ENCODE measurements at regions not wholly inside any gene's neighbourhood (a gene's known extent, or its start where the extent isn't known, plus 50 kb on each side); places are given as distances from the start of the nearest gene placed in this dataset.

GRCh38 chr5:15080219-15080618 is 208.6 kb upstream of the ANKH start:
- H3K27ac ChIP-seq (ENCODE audit: low read length) = no peak overlapping the region
- no peaks in the 10 kb centered on the region for H3K9me3 ChIP-seq (ENCODE audit: insufficient read depth, low read length)
- no peaks in the 10 kb centered on the region for H4K20me1 ChIP-seq (ENCODE audit: insufficient read depth, low read length)
- H3K4me1 ChIP-seq (ENCODE audit: low read length) = no peaks in the 10 kb centered on the region
- H3K9ac ChIP-seq (ENCODE audit: low read length) = no peak overlapping the region
- no peaks in the 10 kb centered on the region for H3K79me2 ChIP-seq (ENCODE audit: low read length)
- no peak overlapping the region for H3K4me3 ChIP-seq (ENCODE audit: low read length)
- no peaks in the 10 kb centered on the region for H3K36me3 ChIP-seq (replicated peaks; ENCODE audit: low read depth, low read length)
- no peak overlapping the region for H3K4me2 ChIP-seq (ENCODE audit: low read length)
- H3K27me3 ChIP-seq (ENCODE audit: low read depth, low read length) = no peaks in the 10 kb centered on the region
- H2AFZ ChIP-seq (ENCODE audit: low read depth, low read length) = no peak overlapping the region
- no peak for TF ChIP-seq CTCF (IDR thresholded peaks at IDR 0.05; ENCODE audit: low read depth, low read length)
- no peak for TF ChIP-seq EZH2phosphoT487 (IDR thresholded peaks at IDR 0.05; ENCODE audit: low read depth)

GRCh38 chr5:15079566-15079965 is 208.0 kb upstream of the ANKH start:
- Histone ChIP-seq H3K27ac (ENCODE audit: low read length) (no peak overlapping the region), H3K4me2 (ENCODE audit: low read length) (no peak overlapping the region), H3K4me1 (ENCODE audit: low read length) (no peaks in the 10 kb centered on the region), H4K20me1 (ENCODE audit: insufficient read depth, low read length) (no peaks in the 10 kb centered on the region), H2AFZ (ENCODE audit: low read depth, low read length) (no peak overlapping the region), H3K9ac (ENCODE audit: low read length) (no peak overlapping the region), H3K9me3 (ENCODE audit: insufficient read depth, low read length) (no peaks in the 10 kb centered on the region), H3K27me3 (ENCODE audit: low read depth, low read length) (no peaks in the 10 kb centered on the region), H3K36me3 (replicated peaks; ENCODE audit: low read depth, low read length) (no peaks in the 10 kb centered on the region), H3K4me3 (ENCODE audit: low read length) (no peak overlapping the region), H3K79me2 (ENCODE audit: low read length) (no peaks in the 10 kb centered on the region)
- TF ChIP-seq EZH2phosphoT487 (IDR thresholded peaks at IDR 0.05; ENCODE audit: low read depth) (no peak), CTCF (IDR thresholded peaks at IDR 0.05; ENCODE audit: low read depth, low read length) (no peak)

DNA sequence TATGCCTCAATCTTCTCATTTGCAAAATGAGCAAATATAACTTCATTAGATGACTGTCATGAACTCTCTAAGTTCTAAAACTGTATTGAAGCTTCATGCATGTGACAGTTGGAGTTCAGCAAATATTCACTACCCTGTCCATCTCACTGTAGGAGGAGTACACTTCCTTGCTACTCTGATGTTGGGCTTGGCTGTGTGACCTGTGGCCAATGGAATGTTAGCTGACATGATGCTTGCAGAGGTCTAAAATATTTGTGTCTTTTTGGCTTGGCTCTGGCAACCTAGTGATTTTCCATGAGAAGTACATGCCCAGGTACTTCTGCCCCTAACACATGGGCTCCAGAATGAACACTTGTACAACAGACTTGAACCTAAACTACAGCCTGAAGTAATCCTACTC is 203.1 kb upstream of the ANKH start:
- H3K79me2 ChIP-seq (ENCODE audit: low read length) = no peaks in the 10 kb centered on the region
- H3K27ac ChIP-seq (ENCODE audit: low read length) = no peak overlapping the region
- H3K9me3 ChIP-seq (ENCODE audit: insufficient read depth, low read length) = no peaks in the 10 kb centered on the region
- TF ChIP-seq EZH2phosphoT487 (IDR thresholded peaks at IDR 0.05; ENCODE audit: low read depth) = no peak
- no peak for TF ChIP-seq CTCF (IDR thresholded peaks at IDR 0.05; ENCODE audit: low read depth, low read length)
- no peaks in the 10 kb centered on the region for H3K27me3 ChIP-seq (ENCODE audit: low read depth, low read length)
- H2AFZ ChIP-seq (ENCODE audit: low read depth, low read length) = no peak overlapping the region
- H3K4me1 ChIP-seq (ENCODE audit: low read length) = no peaks in the 10 kb centered on the region
- H4K20me1 ChIP-seq (ENCODE audit: insufficient read depth, low read length) = no peaks in the 10 kb centered on the region
- H3K36me3 ChIP-seq (replicated peaks; ENCODE audit: low read depth, low read length) = no peaks in the 10 kb centered on the region
- H3K9ac ChIP-seq (ENCODE audit: low read length) = no peak overlapping the region
- H3K4me3 ChIP-seq (ENCODE audit: low read length) = no peak overlapping the region
- H3K4me2 ChIP-seq (ENCODE audit: low read length) = no peak overlapping the region

DNA sequence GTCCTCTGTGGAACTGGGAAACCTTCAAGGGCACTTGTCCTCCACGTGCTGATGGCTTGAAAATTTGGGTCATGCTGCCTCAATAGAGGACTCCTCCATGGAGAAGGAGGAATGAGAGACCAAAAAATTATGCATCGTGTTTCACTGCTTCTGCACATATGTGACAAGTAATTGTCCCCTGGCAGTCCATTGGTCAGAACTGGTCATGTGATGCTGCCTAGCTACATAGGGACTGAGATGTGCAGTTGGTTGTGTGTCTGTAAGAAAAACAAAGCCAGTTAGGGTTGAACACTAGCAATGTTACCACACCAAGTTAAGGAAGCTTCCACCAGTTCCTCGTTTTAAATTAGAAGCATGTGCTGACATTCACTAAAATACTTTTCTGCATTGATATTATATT is 201.9 kb upstream of the ANKH start:
- H3K4me2 ChIP-seq (ENCODE audit: low read length) = no peak overlapping the region
- H2AFZ ChIP-seq (ENCODE audit: low read depth, low read length) = no peak overlapping the region

More for the DNA sequence above, 201.9 kb upstream of the ANKH start:
- no peaks in the 10 kb centered on the region for H3K4me1 ChIP-seq (ENCODE audit: low read length)
- no peaks in the 10 kb centered on the region for H3K36me3 ChIP-seq (replicated peaks; ENCODE audit: low read depth, low read length)
- no peak overlapping the region for H3K4me3 ChIP-seq (ENCODE audit: low read length)
- TF ChIP-seq EZH2phosphoT487 (IDR thresholded peaks at IDR 0.05; ENCODE audit: low read depth) = no peak
- no peak for TF ChIP-seq CTCF (IDR thresholded peaks at IDR 0.05; ENCODE audit: low read depth, low read length)
- H3K9me3 ChIP-seq (ENCODE audit: insufficient read depth, low read length) = no peaks in the 10 kb centered on the region
- no peak overlapping the region for H3K9ac ChIP-seq (ENCODE audit: low read length)
- no peaks in the 10 kb centered on the region for H3K27me3 ChIP-seq (ENCODE audit: low read depth, low read length)
- no peaks in the 10 kb centered on the region for H3K79me2 ChIP-seq (ENCODE audit: low read length)
- no peak overlapping the region for H3K27ac ChIP-seq (ENCODE audit: low read length)
- no peaks in the 10 kb centered on the region for H4K20me1 ChIP-seq (ENCODE audit: insufficient read depth, low read length)

Data from OCI-LY3 (cell line).